HepG2 (cell line): ENCODE measurements at regions not wholly inside any gene's neighbourhood (a gene's known extent, or its start where the extent isn't known, plus 50 kb on each side); places are given as distances from the start of the nearest gene placed in this dataset.

ENCODE experiments used
- AHR ChIP-seq: IDR thresholded peaks from 2 replicates; pipeline ENCODE4 v1.6.1; 2018; ENCODE audit warnings: missing genetic modification reagents, missing compliant biosample characterization
- CEBPB ChIP-seq: IDR thresholded peaks from 2 replicates; pipeline ENCODE4 v1.6.1; 2011; ENCODE audit warnings: low read depth, low read length, improper control_type of control experiment, borderline replicate concordance
- CHCHD3 ChIP-seq: sonication (generic); formaldehyde crosslinking; IDR thresholded peaks from 2 replicates; pipeline ENCODE4 v1.8.0; 2022; ENCODE audit warnings: mild to moderate bottlenecking, missing genetic modification reagents, moderate library complexity
- CREB1 ChIP-seq, 2 experiments: fragments of 450-650 bp in 1 of 2; IDR thresholded peaks; 2 replicates each; pipeline ENCODE4 v1.6.1; 2016 to 2017; ENCODE audit warnings: control low read depth in 1 of 2, mild to moderate bottlenecking in 1 of 2, missing compliant biosample characterization in 1 of 2, missing genetic modification characterization in 1 of 2
- ELF1 ChIP-seq: sonication (generic); formaldehyde crosslinking; IDR thresholded peaks from 2 replicates; pipeline ENCODE4 v1.4.0; 2020; ENCODE audit warnings: missing genetic modification reagents
- HNRNPUL1 ChIP-seq: fragments of 200-400 bp; formaldehyde crosslinking; IDR thresholded peaks from 2 replicates; pipeline ENCODE4 v1.6.1; 2017; ENCODE audit warnings: low read depth, mild to moderate bottlenecking, low read length, moderate library complexity
- PBX3 ChIP-seq: sonication (generic); formaldehyde crosslinking; IDR thresholded peaks from 2 replicates; pipeline ENCODE4 v1.8.1; 2023; ENCODE audit warnings: missing genetic modification reagents, inconsistent platforms, borderline replicate concordance
- STAT6 ChIP-seq: sonication (generic); formaldehyde crosslinking; IDR thresholded peaks from 2 replicates; pipeline ENCODE4 v1.4.0; 2020; ENCODE audit warnings: missing genetic modification reagents, mild to moderate bottlenecking, borderline replicate concordance
- TCF12 ChIP-seq, 2 experiments: fragments of 450-650 bp in 1 of 2; sonication (generic) in 1 of 2; formaldehyde crosslinking in 1 of 2; IDR thresholded peaks; 2 replicates each; pipeline versions ENCODE4 v1.6.1 to v1.8.0; 2017 to 2022; ENCODE audit warnings: antibody characterized with exemption in 1 of 2, mild to moderate bottlenecking in 1 of 2, missing genetic modification reagents in 1 of 2, moderate library complexity in 1 of 2
- ZNF710 ChIP-seq: sonication (generic); formaldehyde crosslinking; IDR thresholded peaks from 2 replicates; pipeline ENCODE4 v1.5.0; 2020; ENCODE audit warnings: mild to moderate bottlenecking, missing genetic modification reagents, borderline replicate concordance
- ZSCAN21 ChIP-seq: sonication (generic); formaldehyde crosslinking; IDR thresholded peaks from 2 replicates; pipeline ENCODE4 v1.8.0; 2022; ENCODE audit warnings: mild to moderate bottlenecking, missing genetic modification reagents, moderate library complexity, borderline replicate concordance
- TF ChIP-seq, protein P1 (sequence below): sonication (generic); formaldehyde crosslinking; IDR thresholded peaks from 2 replicates; pipeline ENCODE4 v1.4.0; 2020; ENCODE audit warnings: missing genetic modification reagents, borderline replicate concordance

DNA sequence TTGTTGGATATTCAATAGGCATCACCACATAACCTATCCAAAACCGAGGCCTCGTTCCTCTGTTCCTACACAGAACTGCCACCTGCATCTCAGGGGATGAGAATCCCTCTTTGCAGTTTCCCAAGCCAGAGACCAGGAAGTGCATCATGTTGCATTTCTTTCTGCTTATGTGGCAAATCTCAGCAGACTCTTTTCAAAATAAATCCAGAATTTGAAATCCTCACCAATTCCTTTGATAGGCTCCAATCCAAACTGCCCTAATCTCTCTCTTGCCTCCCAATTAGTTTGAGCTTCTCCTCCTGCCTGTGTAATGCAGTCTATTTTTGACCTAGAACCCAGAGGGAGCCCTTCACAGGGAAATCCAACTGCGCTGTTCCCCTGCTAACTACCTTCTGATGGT lies 215.5 kb downstream of the RNF144A start:
- TF ChIP-seq PBX3 (CRISPR knock-in tag), result no peak
- TF ChIP-seq, protein P1, sequence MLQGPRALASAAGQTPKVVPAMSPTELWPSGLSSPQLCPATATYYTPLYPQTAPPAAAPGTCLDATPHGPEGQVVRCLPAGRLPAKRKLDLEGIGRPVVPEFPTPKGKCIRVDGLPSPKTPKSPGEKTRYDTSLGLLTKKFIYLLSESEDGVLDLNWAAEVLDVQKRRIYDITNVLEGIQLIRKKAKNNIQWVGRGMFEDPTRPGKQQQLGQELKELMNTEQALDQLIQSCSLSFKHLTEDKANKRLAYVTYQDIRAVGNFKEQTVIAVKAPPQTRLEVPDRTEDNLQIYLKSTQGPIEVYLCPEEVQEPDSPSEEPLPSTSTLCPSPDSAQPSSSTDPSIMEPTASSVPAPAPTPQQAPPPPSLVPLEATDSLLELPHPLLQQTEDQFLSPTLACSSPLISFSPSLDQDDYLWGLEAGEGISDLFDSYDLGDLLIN (CRISPR knock-in tag), result no peak
- no peak for TF ChIP-seq CREB1 (IDR thresholded peaks at IDR 0.05)
- TF ChIP-seq CREB1 (CRISPR knock-in tag; IDR thresholded peaks at IDR 0.05), result no peak
- no peak for TF ChIP-seq TCF12 (IDR thresholded peaks at IDR 0.05)
- no peak for TF ChIP-seq TCF12 (CRISPR knock-in tag; IDR thresholded peaks at IDR 0.05)
- no peak for TF ChIP-seq AHR
- TF ChIP-seq ELF1, result no peak
- TF ChIP-seq ZNF710 (CRISPR knock-in tag), result no peak
- no peak for TF ChIP-seq HNRNPUL1
- no peak for TF ChIP-seq STAT6 (CRISPR knock-in tag)
- TF ChIP-seq ZSCAN21, result no peak
- TF ChIP-seq CEBPB, result no peak
- TF ChIP-seq CHCHD3 (CRISPR knock-in tag), result no peak
